GM21825 (cell line): ENCODE measurements at regions not wholly inside any gene's neighbourhood (a gene's known extent, or its start where the extent isn't known, plus 50 kb on each side); places are given as distances from the start of the nearest gene placed in this dataset.

Source experiments
- ATAC-seq: cut with Tn5 transposase; IDR thresholded peaks from one replicate; pipeline ENCODE4 v1.9.1; 2021; ENCODE audit warnings: mild to moderate bottlenecking, moderate library complexity; ENCODE audit not compliant: unreplicated experiment

DNA sequence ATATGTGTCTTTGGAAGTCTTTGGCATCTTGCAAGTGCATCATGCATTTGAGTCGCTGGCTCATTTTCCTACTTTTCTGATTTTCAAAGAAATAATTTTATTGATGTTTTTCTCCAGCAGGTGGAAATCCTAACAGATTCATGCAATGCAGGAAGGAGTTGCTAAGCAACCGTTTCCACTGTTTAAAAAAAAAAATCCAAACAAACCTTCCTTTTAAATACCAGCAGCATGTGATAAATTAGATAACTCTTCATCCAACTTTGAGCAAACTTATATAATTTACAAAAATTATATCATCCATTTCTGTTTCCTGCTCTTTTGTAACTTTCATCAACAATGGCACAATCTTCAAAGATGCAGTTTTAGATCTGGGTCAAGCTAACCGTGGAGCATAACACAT, 364.1 kb downstream of the MFSD1 start:
- no peak for ATAC-seq

DNA sequence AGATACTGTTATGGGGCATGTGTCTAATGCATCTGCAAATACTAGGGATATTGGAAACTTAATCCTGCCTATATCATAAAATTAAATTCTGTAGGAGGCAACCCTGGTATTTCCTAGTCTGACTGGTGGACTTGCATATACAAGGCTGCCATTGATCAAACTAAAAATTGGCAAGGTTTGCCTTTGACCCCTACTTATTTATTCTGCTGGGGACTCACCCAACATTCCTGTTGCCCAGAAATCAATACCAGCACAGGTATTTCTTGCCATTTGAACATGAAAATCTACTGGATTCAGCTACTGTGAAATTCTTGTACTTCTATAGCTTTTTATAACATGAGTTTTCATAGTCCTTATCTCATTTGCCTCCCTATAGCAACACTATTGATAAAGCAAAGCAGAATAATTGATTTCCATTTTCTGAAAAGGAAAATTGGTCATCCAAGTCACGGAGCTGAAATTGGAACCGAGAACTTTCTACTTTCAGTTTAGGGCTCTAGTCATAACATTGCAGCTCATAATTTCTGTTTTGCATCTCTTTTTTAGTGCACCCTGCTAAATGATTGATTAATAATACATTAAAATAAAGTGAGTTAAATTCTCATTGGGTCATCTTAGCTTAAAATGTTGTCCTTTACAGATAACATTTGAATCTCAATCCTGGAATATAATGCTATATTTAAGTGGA, 365.2 kb downstream of the MFSD1 start:
- no peak for ATAC-seq

DNA sequence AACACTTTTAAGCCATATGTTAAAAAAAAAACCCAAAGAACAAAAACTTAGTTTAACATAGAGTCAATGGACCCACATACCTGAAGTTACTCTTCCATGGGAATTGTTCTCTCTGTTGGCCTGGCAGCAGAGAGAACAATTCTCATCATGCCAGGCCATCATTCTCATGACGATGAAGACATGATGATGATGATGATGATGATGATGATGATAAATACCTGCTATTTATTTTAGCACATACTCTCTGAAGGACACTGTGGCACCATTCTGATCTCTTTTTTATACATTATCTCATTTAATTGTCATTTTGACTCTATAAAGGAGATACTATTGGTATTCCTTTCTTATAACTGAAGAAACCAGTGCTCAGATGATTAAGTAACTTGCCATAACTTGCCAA, 366.9 kb downstream of the MFSD1 start:
- ATAC-seq, result no peak

DNA sequence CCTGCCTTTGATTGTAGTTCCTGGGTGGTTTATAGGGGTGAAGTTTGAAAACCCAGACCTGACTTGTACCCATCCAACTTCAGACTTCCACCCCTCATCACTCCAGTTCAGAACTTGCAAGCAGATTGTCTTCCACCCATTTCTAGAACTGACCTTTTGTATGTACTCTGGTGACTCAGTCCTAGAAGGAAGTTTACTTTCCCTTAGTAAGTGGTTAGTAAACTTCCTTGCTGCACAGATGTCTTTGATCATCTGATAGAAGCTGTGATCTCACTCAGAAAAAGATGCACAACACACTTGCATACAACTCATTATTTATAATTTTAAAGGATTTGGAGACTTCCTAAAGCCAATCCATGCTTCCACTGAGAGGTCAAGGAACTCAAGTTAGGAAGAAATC, 368.0 kb downstream of the MFSD1 start:
- ATAC-seq, result no peak

DNA sequence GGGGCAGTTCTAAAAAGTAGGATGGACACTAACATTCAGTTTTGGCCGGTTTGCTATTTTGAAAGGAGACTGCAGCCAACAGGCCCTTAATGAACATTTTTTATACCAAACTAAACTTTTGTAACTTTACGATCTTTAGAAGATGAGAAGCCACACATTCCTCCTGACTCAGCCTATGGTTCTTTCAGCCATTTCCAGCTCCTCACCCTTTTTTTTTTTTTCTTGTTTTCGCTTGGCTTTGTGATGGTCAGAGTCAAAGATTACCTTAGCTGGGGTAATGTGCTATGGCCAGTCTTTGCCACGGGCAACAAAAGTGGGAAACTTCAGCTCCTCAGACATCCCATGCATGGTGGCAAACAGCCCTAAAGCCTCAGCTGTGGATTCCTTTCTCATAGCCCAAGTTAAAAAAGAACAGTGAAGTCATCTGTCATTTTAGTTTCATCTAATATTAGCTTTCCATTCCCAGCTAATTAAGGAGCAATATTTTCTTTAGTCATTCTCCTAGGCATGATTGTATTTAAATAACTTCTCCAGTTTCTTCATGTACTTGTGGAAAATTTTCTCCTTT, 368.7 kb downstream of the MFSD1 start:
- ATAC-seq, result no peak

DNA sequence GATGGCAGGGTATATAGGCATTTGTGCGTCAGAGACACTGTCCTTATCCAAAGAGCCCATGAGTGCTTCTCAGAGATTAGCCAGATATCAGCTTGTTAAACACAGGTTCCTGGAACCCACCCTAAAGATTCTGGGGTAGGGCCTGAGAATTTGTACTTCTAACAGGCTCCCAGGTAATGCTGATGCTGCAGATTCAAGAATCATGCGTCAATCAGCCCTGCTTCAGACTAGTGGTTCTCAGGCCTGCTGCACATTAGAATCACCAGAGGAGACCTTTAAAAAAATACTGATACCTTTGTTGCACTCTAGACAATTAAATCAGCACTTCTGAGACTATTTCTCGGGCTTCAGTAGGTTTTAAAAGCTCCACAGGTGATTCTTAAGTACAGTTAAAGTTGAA, 369.5 kb downstream of the MFSD1 start:
- ATAC-seq, result no peak

DNA sequence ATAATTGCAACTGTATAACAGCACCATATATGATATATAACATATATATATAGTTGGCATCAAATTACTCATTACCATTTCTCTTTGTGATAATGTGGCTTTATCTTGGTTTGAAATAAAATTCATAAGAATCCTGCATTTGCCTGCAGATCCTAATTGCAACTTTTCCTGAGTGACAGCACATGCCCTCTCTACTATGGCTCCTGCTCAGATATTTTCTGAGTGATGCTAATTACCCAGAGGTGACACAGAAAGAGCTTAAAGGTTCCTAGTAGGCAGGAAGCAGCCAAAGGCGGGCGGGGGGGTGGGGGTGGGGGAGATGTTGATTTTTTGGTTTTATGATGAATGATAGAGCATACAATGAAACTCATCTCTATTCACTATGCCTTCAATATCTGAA, 370.6 kb downstream of the MFSD1 start:
- no peak for ATAC-seq

DNA sequence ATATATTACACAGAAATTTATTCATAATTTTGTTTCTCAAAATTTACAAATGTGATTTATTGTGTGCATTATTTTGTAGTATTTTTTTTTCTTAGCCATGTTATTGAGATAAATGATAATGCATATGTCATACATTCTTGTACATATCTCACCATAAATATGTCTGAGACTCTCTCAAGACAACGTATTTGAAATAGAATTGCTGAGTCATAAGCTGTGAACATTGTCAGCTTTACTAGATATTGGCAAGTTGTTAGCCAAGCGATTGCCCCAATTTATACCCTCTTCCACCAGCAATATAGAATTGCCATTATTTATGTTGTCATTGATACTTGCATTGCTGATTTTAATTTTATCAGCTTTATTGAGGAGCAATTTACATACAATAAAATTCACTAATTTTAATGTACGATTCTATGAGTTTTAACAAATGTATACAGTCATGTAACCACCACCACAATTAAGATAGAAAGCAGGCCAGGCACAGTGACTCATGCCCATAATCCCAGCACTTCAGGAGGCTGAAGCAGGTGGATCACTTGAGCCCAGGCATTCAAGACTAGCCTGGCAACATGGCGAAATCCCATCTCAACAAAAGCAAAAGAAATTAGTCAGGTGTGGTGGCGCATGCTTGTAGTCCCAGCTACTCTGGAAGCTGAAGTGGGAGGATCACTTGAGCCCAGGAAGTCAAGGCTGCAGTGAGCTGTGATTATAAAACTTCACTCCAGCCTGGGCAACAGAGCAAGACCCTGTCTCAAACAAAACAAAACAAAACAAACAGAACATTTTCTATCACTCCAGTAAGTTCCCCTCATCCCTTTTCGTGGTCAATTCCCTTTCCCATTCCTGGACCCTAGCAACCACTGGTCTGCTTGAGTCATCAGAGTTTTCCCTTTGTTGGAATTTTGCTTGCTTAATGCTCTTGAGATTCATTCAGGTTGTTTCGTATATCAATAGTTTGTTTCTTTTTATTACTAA, 373.1 kb downstream of the MFSD1 start:
- ATAC-seq, result no peak

DNA sequence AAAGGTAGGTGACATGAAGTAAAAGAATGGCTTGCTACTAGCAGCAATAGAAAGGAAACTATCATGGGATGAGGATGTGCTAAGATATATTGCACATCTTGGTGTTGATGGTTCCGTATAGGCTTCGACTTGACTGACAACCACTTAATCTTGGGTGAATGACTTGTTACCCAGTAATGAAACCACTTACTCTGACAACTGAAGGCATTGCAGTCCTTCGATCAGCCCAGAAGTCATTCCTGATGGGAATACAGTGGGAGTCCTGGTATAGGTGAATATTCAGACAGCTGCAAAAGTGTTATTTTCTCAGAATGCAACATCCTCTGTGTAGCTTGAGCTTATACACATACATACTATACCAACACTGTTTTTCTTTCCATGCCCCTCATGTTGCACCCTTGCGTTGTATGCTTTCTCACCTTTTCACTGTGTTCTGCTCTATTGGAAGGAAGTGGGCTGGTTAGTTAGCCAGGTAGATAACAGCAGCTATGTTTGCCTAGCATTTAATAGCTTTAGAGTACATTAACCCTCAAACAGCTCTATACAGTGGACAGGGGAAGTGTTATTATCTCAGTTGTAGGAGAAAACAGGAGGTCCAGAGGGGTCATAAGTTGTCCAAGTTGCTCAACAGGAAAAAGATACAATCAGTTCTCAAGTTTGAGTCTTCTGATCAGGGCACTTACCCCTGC, 376.5 kb downstream of the MFSD1 start:
- ATAC-seq, result no peak

DNA sequence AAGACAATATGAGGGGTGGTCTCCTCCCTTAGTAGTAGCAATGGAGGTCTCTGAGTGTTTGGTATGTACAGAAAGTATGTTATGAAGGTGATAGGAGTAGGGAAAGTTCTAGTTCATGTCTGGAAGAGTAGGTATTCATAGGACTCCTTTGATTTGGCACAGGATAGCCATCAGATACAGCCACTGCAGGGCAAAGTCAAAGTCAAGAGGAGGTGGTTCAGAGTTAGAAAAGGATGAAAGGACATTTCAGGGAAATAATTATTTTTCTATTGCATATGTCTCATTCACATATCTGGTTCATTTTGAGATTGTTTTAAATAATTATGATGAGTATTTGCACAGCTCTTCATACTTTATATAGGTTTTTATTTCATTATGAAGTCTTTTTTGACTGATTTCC, 381.1 kb downstream of the MFSD1 start:
- ATAC-seq, result no peak

DNA sequence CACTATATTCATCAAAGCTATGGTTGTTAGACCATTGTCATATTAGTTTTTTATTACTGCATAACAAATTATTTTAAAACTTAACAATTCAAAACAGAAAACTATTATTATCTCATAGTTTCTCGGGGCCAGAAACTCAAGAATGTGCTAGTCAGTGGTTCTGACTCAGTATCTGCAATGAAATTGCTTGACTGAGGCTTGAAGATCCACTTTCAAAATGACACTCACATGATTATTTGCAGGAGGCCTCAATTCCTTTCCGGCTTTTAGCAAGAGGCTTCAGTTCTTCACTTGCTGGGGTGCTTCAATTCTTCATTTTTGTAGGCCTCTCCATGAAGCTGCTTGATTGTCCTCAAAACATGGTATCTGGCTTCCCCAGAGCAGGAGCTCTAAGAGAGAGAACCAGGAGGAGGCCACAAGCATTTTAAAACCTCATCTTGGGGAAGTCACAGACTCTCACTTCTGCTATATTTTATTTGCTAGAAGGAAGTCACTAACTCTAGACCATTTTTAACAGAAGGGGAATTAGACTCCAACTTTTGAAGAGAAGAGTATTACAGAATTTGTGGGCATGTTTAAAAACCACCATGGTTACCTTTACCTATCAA, 383.7 kb downstream of the MFSD1 start:
- ATAC-seq, result peak; percentile 52

DNA sequence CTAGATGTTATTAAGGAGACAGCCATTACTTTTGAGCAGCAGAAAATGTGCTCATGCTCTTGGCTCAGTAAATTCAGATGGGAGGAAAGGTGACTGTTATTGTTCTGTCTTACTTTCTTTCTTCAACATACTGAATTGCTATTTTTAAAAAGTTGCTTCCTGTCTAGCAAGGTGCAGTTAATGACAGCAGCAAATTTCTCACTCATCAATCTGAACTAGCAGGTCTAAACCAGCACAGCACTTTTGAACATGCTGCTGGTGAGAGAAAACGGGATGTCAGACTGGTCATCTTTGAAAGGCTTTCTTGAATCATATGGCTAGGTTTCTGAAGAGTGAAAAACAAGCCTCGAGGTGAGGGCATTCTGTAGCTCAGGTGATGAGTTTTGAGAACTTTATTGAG, 384.7 kb downstream of the MFSD1 start:
- peak; percentile 63 for ATAC-seq

DNA sequence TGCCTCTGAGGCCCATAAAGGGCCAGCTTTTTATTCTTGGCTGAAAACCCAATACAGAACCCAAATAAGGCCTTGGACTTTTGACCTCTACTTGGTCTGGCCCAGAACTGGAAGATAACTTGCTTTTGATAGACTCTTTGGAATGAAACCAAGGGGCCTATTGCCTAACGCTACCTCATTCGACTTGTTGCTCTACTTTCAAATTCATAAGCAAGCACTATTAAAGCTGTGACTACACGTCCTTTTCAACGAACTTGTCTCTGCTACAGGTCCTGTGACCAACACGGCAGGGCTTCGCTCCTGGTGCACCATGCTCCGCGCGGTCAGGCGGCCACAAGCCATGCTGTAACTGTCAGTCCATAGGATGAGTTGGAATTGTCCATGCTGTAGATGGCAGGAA, 385.4 kb downstream of the MFSD1 start:
- no peak for ATAC-seq

DNA sequence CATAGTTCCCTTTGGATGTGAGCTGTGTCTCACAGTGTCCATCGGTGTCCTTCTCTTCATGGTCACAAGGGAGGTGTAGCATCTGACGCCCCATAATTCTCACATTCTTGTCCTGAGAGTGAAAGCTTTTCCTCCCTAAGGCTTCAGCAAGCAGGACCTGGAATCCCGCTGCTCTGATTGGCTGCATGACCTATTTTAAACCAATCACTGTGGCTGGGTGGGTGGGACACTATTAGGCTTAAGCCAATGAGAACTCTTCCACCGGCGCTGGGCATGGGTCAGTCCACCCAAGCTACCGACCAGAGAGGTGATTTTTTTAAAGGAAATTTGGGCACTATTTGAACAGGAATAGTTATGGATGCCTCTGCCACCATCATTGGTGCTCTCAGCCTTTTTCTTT, 385.9 kb downstream of the MFSD1 start:
- no peak for ATAC-seq

DNA sequence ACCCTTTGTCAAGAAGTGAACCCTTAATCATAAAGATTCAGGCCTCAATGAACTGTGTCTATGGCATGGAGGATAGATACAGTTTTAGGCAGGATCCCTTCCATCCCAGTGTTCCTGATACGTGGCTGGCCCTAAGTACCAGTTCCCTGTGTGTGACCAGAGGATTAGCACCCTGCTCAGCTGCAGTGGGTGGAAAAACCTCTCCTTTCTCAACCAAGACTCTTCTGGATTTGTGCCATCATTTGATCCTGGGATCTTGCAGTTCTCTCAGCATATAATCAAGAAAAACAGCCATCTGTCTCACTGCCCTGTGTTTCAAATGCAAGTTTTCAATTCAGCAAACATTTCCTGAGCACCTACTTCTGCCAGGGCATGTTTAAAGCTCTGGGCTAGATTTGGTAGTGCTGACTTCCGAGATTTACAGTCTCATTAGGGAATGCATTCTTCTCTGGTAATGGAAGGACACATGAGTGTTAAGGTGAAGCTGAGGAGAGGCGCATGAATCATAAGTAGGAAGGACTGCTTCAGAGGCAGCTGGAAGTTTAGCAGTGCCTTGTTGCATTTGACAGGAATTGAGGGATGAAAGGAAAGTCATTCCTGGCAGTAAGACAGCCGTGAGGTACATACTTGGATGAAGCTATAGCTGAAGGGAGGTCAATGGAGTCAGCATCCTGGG, 388.3 kb downstream of the MFSD1 start:
- ATAC-seq, result no peak

DNA sequence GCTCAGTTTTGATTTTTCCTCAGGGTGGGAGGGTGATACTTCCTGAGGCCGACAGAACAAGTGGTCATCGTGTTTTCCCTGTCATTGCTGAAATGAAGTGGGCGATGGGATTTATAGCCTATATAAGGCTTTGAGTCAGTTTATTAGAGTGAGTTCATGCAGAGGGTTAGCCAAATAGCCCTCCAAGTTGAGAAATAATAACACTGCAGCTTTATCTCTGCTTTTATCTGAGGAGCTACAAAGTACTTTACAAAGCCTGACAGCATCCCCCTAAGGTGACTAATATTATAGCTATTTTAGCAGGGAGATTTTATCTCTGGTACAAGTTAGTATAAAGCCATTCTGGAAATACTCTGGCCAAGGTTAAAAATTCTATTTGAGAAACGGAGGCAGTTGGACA, 389.6 kb downstream of the MFSD1 start:
- ATAC-seq, result no peak

DNA sequence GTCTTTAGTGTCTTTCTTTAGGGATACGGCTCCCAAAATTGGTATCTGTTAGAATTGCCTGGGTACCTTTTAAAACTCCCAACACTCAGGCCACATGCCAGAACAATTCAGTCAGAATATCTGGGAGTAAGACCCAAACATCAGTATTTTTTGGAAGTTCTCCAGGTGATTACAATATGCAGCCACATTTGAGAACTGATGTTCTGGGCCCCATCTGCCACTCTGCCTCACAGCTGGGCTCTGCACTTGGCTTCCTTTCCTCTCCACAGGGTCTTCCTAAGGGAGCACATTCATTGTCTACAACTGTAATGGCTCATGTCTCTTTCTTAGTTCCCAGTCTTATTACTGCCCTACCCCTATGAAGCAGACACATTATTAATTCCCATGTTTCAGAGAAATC, 394.5 kb downstream of the MFSD1 start:
- no peak for ATAC-seq

DNA sequence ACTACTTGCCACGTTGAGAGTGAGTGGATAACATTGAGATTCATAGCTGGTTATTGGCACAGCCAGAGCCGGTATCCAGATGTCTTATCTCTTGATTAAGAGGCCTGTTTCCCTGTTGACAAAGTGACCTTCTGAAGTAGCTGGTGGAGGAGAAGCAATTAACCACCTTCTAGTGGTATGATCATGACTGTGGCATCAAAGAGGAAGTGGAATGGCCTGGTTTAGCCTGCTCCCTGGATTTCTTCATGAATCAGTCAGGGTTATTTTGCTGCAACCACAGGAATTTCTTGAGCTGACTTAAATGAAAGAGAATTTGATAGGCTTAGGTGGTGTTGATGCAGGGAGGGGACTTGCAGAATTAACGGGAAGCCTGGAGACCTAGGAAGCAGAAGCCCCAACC, 398.3 kb downstream of the MFSD1 start:
- no peak for ATAC-seq

DNA sequence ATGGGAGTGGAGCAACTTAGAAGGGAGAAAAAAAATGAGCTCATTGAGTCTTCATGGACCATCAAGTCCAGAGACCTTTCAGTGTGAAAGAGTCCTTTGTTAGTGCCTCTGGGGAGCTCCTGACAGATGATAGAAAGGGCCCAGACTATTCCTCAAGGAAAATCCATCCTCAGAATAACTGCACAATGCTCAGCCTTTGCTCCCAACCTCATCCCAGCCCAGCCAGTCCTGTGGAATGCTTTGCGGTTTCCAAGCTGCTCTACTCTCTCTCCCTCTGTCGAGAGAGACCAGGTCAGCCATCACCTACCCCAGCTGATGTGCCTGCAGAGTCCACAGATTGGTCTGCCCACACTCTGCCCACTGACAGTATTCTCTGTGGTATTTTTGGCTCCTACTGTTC, 406.2 kb downstream of the MFSD1 start:
- no peak for ATAC-seq

DNA sequence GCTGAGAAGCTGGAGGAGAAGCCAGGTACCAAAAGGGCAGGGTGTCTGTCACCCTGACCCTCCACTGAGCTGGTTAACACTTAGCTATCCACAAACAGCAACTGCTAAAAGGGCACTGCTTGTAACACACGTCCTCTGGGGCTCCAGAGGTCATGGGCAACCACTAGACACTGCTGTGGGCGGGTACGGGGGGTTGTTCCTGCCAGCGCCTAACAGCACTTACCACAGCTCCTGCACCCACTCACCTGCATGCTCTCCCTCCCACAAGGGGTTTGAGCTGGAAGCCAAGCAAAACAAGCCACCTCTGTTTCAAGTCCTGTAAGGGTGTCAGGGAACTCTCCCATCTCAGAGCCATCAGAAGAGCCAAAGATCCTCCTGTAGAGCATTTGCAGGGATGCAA, 407.6 kb downstream of the MFSD1 start:
- no peak for ATAC-seq
